SIG-M5 (cell line): ENCODE measurements at regions not wholly inside any gene's neighbourhood (a gene's known extent, or its start where the extent isn't known, plus 50 kb on each side); places are given as distances from the start of the nearest gene placed in this dataset.

Experiments
- DNase-seq: peaks from one replicate; lab custom pipeline; 2025; lab: John Stamatoyannopoulos, UW

- no peak for DNase-seq
These were observed 331.5 kb upstream of the NOVA1 start for GRCh38 chr14:26929361-26929760.

DNA sequence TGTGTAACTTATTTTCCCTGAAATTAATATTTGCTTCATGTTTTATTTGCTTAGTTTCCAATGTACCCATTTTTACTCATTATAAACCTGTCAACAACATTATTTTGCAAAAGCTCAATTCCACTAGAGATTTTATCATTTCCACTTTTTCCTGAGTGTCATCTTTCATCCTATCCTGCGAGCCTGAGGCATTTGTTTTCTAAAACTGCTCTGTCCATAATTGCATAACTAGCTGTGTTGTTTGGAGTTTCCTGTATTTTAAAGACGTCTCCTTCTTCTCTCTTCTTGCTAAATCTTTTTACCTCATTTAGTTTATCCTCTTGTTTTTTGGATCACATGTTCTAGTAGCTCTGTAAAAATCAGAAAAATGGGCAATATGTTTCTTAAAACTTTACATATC lies 332.7 kb upstream of the NOVA1 start:
- DNase-seq, result no peak

DNA sequence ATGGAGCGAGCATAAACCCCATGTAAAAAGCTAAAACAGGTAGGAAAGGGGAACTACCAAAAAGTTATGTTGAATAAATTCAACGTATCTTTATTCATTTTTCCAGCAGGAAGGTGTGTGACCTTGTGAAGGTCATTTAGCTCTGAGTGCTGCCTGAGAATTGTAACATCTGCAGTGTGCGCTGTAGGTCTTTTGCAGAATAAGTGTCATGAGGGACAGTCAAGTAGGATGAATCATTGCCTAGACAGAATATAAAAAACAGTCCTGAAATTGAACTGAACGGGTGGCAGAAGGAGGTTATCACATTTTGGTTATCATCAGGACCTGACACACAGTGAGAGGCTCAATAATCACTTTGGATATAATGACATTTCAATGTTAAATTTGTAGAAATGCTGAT lies 334.8 kb upstream of the NOVA1 start:
- DNase-seq, result no peak

GRCh38 chr14:26933431-26933830 lies 335.6 kb upstream of the NOVA1 start:
- no peak for DNase-seq

DNA sequence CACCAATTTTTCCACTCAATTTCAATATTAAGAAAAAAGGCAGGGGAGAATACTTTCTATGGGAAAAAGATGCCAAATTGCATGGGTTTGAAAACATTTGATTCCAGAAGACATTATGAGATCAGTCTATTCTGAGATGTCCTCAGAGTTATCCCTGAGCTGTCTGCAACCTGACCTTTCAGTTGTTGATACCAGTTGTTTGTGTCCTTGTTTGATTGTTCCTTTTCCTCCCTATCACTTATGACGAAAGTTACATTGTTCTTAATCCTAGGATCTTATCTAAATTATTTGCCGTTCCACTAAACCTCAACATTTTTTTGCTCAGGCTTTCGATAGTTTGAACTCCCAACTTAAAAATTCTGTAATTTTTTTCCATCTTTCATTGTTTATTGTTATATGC lies 336.3 kb upstream of the NOVA1 start:
- no peak for DNase-seq

DNA sequence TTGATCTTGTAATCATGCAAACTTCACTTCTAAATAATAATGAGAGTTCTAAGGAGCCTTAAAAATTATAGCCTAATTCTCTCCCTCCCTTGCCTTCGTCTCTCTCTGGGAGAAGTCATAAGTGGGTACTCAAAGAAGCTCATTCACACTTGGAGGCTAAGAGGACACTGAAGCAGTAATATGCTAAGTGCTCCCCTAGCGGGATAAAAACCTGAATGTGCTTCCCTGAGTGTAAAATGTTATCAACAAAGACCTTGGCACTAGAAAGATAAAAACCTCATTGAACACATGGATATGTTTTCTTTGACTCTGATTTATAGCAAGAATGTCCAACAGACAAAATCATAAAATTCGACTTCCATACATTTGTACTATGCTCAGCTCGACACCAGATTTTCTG lies 337.9 kb upstream of the NOVA1 start:
- DNase-seq, result no peak

GRCh38 chr14:26938054-26938453 lies 340.2 kb upstream of the NOVA1 start:
- no peak for DNase-seq

DNA sequence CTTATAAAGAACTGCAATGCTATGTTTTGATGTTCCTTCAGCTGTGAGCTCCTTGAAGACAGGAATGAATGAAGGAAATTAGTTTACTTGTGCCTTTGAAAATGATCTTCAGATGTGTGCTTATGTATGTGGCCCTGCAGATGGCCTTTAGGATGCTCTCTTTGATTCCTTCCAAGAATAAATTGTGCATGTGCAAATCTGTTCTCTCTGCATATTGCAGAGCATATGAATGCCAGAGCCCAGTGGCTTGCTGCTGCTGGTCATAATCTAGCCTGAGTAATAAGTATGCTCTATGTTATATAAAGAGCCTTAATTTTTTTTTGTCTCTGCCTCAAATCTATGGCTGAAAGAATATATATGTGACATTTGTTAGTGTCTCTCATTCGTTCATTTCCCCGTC lies 341.9 kb upstream of the NOVA1 start:
- no peak for DNase-seq

- no peak for DNase-seq
These were observed 343.7 kb upstream of the NOVA1 start for GRCh38 chr14:26941521-26941920.

GRCh38 chr14:26947265-26947664 lies 349.4 kb upstream of the NOVA1 start:
- no peak for DNase-seq

GRCh38 chr14:26959437-26959836 lies 361.6 kb upstream of the NOVA1 start:
- DNase-seq, result no peak

- DNase-seq, result no peak
These were observed 362.3 kb upstream of the NOVA1 start for GRCh38 chr14:26959972-26960660.

DNA sequence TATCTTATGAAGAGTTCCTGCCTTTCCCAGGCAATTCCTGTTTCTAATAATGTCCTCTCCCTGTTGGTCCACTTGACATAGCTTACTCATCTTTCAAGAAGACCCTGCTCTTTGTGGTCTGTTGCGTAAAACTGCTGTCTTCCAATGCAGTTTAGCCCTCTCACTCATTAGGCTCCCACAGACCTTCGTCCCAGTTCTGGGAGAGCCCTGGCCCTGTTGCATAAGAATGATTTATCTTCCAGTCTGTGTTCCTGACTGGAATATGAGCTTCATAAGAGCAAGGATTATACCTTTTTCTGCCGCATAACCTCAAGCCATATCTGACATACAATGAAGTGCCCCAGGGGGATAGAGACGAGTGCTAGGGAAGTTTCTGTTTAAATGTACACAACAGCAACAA lies 365.9 kb upstream of the NOVA1 start:
- DNase-seq, result no peak

DNA sequence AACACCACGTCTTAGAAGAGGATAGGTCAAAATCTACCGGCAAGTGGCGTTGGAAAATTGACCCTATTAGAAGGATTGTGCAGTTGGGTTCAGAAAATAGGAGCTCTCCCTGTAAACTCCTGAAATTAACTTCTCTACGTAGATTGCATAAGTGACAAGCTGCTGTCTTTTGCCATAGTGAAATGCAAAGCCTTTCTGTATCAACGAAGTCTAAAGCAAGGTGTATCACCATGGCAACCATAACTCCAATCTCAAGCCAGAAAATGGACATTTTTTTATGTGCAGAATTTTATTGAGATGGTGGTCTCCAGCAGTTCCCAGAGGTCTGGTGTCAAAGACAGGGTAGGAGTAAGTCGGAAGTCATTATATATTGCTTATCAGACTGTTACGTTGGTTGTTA lies 367.7 kb upstream of the NOVA1 start:
- no peak for DNase-seq

GRCh38 chr14:26966908-26967307 lies 369.1 kb upstream of the NOVA1 start:
- no peak for DNase-seq

GRCh38 chr14:26974965-26975364 lies 377.1 kb upstream of the NOVA1 start:
- no peak for DNase-seq

DNA sequence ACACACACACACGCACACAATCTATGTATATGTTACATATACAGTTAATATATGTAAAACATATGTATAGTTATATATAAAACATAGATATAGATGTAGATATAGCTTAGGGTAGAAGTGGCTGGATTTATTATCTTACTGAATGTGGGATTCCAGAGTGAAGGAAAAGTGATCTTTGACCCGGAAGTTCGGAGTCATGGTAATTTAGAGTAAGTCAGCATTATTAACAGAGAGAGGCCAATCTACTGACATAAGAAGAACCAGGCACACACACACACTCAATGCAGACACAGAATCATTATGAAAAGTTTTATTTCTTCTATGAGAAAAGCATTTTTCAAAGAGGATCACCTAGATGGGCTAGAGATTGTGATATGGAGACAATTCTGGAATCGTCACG lies 384.2 kb upstream of the NOVA1 start:
- DNase-seq, result no peak

DNA sequence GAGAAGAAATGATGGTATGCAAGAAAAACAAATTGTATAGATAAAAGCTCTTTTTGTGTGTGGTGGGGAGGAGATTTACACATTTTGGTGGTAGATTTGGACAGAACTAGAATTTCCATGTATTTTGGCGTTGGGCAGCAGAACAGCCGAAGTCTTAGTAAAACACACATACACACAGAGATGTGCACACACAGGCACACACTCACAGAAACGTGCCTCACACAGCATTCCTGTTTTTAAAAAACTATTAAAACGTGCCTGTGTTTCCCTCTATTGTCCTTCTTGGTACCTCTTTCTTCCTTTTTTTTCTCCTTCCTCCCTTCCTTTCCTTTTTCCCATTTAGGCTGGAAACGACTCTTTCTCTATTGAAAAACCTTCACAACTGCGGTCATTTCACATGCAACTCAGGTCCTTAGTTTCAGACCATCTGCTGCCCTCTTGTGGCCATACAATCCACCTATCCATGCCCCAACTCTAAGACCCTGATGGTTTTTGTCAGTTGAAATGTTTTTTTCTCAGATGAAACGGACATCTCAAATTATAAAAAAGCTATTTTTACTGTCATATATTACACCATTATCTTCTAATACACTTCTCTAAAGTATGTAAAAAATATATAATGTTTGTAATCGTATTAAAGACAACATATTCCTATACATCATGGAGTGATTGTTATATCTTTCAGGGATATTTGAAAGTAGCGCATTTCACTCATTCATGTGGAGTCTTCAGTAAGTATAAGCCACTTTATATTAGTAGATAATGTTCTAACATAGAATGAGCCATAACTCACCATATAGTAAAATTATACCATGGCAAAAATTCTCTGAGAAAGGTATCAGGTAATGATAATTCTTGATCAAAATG lies 386.7 kb upstream of the NOVA1 start:
- DNase-seq, result no peak

- DNase-seq, result no peak
These were observed 390.0 kb upstream of the NOVA1 start for GRCh38 chr14:26987744-26988363.

GRCh38 chr14:26990946-26991345 lies 393.1 kb upstream of the NOVA1 start:
- DNase-seq, result no peak

- DNase-seq, result no peak
These were observed 394.7 kb upstream of the NOVA1 start for GRCh38 chr14:26992403-26993115.

GRCh38 chr14:26993556-26993955 lies 395.7 kb upstream of the NOVA1 start:
- no peak for DNase-seq

DNA sequence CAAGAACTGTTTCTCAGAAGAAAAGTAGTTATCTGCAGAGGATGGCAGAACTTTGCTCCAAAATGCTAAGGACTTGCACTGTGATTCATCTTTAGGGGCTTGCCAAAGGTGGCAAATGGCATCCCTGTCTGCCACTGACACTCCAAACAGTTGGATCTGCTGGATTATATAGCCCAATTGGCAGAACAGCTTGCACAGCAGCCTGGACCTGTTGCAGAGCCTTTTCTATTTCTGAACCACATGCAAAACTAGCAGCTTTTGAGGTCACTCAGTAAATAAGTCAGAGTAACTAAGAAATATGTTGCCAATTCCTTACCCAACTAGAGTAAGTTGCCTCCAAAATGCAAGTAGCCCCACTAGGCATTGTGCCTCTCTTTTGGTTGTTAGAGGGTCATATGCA lies 397.5 kb upstream of the NOVA1 start:
- DNase-seq, result no peak
